Activated T-helper 1 cell treated with Interleukin-2 at 50 U/mL for 16 hours (primary cell): ENCODE measurements at regions not wholly inside any gene's neighbourhood (a gene's known extent, or its start where the extent isn't known, plus 50 kb on each side); places are given as distances from the start of the nearest gene placed in this dataset.

Experiments
- DNase-seq: peaks from one replicate; pipeline ENCODE4 v3.0.0-alpha.2; 2020; ENCODE audit warnings: low read depth

GRCh38 chr10:78320506-78320905 lies 286.8 kb downstream of the RPS24 start:
- no peak for DNase-seq

DNA sequence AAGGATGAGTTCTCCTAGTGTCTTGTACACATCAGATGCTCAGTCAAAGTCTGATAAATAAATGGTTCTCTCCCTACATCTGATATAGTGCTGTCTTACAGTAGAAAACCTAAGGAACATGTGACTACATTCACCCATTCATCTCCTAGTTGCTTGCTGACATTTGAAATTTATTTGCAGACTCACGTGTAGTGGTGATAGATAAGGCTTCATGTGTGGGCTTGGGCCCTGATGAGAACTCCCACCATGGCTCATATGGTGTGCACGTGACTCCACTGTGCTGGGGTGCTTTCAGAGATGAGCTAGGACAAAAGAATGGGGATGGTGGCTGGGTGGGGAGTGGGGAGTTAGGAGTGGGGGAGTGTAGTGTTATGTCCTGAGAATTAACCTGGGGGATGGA lies 287.3 kb downstream of the RPS24 start:
- DNase-seq = no peak

- no peak for DNase-seq
These were observed 287.8 kb downstream of the RPS24 start for GRCh38 chr10:78321500-78321899.

- no peak for DNase-seq
These were observed 292.7 kb downstream of the RPS24 start for GRCh38 chr10:78326372-78326771.

DNA sequence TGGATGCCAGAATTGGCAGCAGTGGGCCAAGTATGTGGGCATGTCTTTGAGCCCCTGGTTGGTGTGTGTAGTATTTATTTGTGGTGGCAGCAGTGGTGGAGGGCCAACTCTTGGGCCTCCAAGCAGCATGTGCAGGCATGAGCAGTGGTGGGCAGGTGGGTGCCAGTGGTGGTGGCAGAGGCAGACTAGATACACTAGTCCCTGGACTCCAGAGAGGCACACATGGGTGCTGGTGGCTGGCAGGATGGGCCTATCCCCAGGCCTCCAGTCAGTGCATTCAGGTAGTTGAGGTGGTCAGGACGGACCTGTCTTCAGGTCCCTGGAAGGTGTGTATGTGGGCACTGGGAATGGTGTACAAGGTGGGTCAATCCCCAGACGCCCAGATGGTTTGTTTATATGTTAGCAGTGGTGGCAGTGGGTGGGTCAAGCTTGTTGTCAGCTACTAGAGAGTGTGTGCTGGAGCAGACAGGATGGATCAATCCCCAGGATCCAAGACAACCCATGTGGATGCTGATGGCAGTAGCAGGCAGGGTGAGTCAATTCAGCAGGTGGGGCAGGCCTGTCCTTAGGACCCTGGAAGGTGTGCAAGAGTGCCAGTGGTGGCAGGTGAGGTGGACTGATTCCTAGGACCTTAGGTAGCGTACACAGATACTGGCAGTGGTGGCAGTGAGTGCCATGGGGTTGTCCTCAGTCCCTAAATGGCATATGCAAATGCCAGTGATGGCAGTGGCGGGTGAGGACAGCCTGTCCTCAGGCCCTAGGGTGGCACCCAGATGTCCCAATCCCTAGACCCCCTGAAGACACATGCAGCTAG lies 294.3 kb downstream of the RPS24 start:
- DNase-seq = no peak

DNA sequence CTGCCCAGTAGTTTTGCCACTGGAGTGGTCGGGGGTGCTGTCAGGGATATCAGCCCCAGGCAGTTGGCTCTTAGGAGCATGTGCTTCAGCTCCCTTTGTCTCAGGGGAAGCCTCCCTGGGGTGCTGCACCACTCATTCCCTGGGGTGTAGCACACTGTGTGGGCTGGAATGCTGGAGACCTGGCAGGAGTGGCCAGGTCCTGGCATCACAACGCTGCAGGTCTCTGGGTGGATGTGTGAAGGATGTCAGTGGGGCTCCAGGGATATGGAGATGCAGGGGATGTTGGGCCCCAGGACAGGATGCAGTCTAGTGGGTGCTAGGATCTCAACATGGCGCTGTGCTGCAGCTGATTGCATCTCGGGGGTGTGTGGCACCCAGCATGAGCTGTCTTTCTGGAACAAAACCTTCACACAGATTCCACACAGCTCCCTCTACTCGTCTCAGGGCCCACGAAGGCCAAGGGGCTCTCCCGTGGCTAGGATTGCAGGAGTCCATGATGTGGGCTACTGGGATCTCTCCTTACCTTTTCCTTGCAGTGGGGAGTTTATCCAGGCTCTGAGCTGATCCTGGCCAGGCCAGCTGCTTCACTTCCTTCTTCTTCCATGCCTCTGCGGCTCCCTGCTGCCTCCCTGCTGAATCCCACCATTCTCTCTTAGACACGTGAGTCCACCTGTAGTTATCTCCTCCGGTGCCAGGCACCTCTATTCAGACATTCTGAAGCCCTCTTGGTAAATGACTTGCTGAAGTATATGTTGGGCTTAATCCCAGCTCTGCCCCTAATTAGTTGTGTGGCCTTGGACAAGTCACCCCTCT lies 295.1 kb downstream of the RPS24 start:
- no peak for DNase-seq

GRCh38 chr10:78330884-78331283 lies 297.2 kb downstream of the RPS24 start:
- DNase-seq = no peak

DNA sequence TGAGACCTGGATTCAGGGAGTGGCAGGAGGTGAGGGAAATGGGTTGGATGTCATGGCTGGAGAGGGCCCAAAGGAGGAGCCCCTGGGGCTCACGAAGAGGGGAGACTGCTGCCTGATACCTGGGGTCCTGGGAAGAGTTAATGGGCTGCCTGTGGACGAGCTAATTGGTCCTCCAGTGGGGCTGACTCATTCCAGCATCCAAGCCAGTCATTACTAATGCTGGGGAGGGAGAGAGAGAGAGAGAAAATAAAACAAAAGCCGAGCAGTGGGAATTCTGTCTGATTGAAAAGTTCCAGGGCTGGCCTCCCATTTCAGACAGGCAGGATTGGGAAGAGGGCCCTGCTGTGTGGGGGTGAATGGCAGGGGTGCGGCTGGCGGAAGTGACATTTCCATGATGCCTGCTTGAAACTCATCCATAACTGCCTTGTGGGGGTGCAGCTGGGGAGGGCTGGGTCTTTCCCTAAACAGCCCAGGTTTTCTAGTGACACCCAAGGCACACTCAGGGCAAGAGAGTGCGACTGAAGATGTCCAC lies 297.8 kb downstream of the RPS24 start:
- no peak for DNase-seq

DNA sequence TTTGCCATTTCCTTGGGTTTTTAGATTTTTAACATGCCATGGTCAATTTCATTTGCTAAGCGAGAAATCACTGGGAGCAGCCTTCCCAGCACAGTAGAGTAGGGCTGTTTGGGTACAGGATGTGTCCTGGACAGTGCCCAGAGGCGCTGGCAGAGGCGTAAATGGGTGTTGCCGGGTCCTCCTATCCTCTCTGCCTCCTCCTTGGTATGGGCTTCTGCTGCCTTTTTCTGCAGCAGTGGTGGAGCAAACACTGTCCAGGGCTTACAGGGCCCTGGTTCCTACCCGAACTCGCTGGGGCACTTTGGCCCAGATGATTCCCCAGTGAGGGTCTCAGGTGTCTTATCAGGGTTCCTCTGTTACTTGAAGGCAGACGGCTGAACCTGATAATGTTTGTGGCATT lies 298.3 kb downstream of the RPS24 start:
- no peak for DNase-seq

GRCh38 chr10:78332657-78333056 lies 299.0 kb downstream of the RPS24 start:
- no peak for DNase-seq

- DNase-seq = no peak
These were observed 299.9 kb downstream of the RPS24 start for GRCh38 chr10:78333362-78334143.

- DNase-seq = no peak
These were observed 301.7 kb downstream of the RPS24 start for GRCh38 chr10:78335371-78335690.

DNA sequence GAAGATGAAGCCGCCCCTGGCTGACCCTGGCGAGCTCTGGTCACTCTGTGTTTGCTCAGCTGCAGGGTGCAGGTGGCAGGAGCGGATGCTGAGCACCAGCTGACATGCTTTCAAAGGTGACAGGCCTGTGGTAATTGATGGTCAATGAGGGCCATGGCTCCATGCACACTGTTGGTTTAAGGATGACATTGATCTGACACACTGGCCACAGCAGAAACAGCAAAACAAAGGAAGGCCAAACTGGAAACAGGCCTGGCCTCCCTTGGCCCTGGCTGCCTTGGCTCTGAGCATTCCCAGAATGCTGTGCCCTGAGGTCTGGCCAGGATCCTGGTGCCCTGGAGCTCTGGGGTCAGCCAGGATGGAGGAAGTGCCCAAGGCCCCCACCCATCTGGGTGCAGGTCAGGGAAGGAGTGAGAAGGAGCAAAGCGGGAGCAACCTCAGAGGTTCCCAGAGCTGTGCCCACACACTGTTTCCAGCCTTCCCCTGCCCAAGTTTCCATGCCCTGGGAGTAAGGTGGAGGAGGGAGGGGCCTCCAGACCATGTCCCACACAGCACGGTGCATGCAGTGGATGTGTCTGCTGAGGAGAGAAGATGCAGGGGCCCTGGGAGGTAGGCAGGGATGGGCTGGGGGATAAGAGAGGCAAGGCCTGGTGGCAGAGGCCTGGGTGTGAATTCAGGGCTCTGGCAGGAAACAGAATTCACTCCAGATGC lies 302.2 kb downstream of the RPS24 start:
- no peak for DNase-seq

GRCh38 chr10:78336402-78336791 lies 302.7 kb downstream of the RPS24 start:
- no peak for DNase-seq

GRCh38 chr10:78337016-78337415 lies 303.4 kb downstream of the RPS24 start:
- no peak for DNase-seq

DNA sequence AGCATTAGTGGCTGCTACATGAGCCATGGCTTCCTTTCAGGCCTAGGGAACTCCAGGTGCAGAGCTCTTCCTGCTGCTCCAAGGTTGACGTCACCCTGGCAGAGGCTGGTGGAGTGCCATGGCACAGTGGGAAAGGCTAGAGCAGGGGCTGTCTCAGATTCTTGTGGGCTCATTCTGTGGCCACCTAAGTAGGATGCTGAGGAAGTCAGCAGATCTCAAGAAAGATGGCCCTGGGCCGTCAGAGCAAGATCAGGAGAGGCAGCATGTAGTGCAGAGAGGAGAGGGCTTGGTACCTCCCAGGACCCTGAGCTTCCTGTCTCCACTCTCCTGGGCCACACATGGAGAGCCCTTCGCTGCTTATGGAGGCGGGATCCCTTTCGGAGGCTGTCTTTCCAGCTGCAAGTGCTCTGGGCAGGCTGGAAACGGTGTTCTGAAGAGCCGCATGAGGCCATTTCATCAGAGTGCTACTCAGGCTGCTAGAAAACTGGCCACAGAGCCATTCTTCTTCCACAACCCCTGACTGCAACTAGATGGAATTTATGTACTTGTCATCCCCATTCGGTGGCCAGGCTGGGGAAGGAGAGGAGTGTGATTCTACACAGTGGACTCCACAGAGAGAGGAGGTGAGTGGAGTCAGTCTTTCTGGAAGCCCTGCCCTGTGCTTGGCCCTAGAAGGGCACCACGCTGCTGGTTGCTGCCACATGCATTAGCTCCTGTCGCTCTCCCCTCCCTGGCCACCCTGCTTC lies 304.2 kb downstream of the RPS24 start:
- DNase-seq = no peak

DNA sequence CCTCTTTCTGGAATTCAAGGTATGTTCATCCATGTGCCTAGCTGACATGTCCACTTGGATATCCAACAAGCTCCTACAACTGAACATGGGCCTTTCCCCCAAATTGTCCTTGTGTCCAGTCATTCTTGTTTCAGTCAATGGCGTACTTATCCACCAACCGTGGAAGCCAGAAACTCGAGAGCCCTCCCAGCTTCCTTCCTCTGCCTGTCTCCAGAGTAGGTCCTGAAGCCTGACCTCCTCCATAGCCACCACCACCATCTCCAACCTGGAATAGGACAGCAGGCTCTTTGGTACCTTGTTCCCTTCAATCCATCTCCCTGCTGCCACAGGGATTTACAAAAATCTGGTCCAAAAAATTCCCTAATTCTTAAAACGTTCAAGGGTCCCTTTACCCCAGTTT lies 305.1 kb downstream of the RPS24 start:
- DNase-seq = no peak

- DNase-seq = no peak
These were observed 305.6 kb downstream of the RPS24 start for GRCh38 chr10:78339251-78339650.

GRCh38 chr10:78341953-78342614 lies 308.4 kb downstream of the RPS24 start:
- no peak for DNase-seq

DNA sequence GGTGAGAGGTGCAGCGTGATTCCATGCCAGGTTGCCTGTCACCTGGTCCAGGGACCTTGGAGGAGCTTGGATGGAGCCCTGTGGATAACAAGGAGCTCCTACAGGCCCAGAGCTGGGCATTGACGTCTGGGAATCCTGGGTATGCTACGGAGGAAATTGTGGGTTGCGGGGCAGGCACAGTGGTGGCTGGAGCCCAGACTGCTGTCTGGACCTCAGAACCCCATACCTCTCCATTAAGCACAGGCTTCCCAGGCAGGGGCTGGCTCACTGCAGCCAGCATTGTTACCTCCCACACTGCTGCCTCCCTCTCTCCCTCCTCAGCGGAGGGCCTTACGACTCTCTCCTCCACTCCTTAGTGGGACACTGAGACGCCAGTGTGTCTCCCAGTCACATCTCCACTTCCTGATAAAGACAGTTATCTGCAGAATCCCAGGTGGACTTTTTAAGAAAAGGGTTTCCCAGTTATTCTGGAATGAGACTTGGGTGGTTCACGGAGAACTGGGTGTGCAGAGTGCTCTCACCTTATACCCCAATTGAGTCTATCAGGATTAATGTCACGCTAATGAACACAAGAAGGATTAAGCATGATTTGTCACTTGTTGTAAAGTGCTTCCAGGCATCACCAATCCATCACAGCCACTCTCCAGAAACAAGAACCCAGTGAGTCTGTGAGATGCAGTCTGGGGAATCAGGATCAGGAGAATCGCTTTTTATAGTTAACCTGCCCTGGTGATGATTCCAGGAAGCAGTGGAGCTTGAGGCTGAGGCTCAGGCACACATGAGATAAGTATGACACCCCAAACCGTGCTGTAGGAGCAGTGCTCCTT lies 309.4 kb downstream of the RPS24 start:
- DNase-seq = no peak
